OCI-LY1 (cell line): ENCODE measurements at regions not wholly inside any gene's neighbourhood (a gene's known extent, or its start where the extent isn't known, plus 50 kb on each side); places are given as distances from the start of the nearest gene placed in this dataset.

Experiments used
- EZH2 ChIP-seq: fragments of 200-600 bp; sonication (generic), shearing (Covaris generic); IDR thresholded peaks from 2 replicates; pipeline ENCODE4 v1.8.0; 2017; ENCODE audit warnings: borderline replicate concordance, mixed run types, mild to moderate bottlenecking, antibody characterized with exemption, low read length, moderate library complexity, mixed read lengths
- TF ChIP-seq, protein P1 (sequence below): fragments of 200-600 bp; sonication (generic), shearing (Covaris generic); IDR thresholded peaks from 2 replicates; pipeline ENCODE4 v1.5.1; 2017; ENCODE audit warnings: mild to moderate bottlenecking, antibody characterized with exemption, low read length, moderate library complexity, mixed read lengths

DNA sequence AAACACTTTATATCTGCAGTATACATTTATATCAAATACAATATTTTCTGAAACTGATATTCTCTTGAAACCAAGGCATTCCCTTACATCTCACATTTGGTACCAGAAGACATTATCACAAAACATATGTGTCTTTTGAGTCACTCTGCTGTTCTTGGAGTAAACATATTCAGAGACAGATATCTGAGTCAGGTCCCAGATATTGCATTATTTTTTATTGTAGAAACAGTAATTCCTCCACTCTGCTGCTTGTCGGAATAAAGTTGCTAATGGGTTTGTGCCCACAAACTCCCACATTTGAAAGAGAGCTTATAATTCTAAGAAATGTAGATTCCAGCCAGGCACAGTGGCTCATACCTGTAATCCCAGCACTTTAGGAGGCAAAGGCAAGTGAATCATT, 261.1 kb upstream of the DAPK1 start:
- TF ChIP-seq, protein P1, sequence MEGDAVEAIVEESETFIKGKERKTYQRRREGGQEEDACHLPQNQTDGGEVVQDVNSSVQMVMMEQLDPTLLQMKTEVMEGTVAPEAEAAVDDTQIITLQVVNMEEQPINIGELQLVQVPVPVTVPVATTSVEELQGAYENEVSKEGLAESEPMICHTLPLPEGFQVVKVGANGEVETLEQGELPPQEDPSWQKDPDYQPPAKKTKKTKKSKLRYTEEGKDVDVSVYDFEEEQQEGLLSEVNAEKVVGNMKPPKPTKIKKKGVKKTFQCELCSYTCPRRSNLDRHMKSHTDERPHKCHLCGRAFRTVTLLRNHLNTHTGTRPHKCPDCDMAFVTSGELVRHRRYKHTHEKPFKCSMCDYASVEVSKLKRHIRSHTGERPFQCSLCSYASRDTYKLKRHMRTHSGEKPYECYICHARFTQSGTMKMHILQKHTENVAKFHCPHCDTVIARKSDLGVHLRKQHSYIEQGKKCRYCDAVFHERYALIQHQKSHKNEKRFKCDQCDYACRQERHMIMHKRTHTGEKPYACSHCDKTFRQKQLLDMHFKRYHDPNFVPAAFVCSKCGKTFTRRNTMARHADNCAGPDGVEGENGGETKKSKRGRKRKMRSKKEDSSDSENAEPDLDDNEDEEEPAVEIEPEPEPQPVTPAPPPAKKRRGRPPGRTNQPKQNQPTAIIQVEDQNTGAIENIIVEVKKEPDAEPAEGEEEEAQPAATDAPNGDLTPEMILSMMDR = no peak
- no peak for TF ChIP-seq EZH2
